Esophagus squamous epithelium (tissue), 5 donors: ENCODE measurements at regions not wholly inside any gene's neighbourhood (a gene's known extent, or its start where the extent isn't known, plus 50 kb on each side); places are given as distances from the start of the nearest gene placed in this dataset.

ENCODE experiments used
- DNase-seq: peaks from one replicate; lab custom pipeline; 2025; lab: John Stamatoyannopoulos, UW
- H3K27ac ChIP-seq, 4 donors: fragments of 200-600 bp; sonication (generic); one replicate each; pipeline ENCODE4 v1.5.1; 2016 to 2019; ENCODE audit warnings: mild to moderate bottlenecking in 1 of 4
- H3K27me3 ChIP-seq, 4 donors: fragments of 200-600 bp; sonication (generic); 1 replicate in 3 of 4; 2 replicates in 1 of 4; pipeline versions ENCODE4 v1.5.1 to v1.6.0; 2017 to 2021; ENCODE audit warnings: antibody characterized with exemption in 1 of 4
- H3K36me3 ChIP-seq, 3 donors: fragments of 200-600 bp; sonication (generic); one replicate each; pipeline ENCODE4 v1.5.1; 2016 to 2019
- H3K4me1 ChIP-seq, 3 donors: fragments of 200-600 bp; sonication (generic); one replicate each; pipeline ENCODE4 v1.5.1; 2017 to 2019
- H3K4me3 ChIP-seq, 4 donors: fragments of 200-600 bp; sonication (generic); 1 replicate in 3 of 4; 2 replicates in 1 of 4; pipeline ENCODE4 v1.5.1; 2016 to 2019; ENCODE audit warnings: mild to moderate bottlenecking in 2 of 4, moderate library complexity in 1 of 4
- H3K9me3 ChIP-seq, 3 donors: fragments of 200-600 bp; sonication (generic); one replicate each; pipeline ENCODE4 v1.5.1; 2016 to 2019
- CTCF ChIP-seq, 6 experiments: fragments of 450-650 bp in 4 of 6; fragments of 200-600 bp in 2 of 6; sonication (generic) in 2 of 6; IDR thresholded peaks; one replicate each; pipeline ENCODE4 v1.5.1; 2016 to 2019; ENCODE audit warnings: antibody characterized with exemption in 6 of 6, mild to moderate bottlenecking in 4 of 6, moderate library complexity in 4 of 6
- POLR2A ChIP-seq, 4 donors: fragments of 450-650 bp; IDR thresholded peaks; one replicate each; pipeline ENCODE4 v1.6.1; 2017; ENCODE audit warnings: antibody characterized with exemption in 4 of 4, mild to moderate bottlenecking in 4 of 4, moderate library complexity in 3 of 4
- WGBS, 2 donors: methylation state at CpG; one replicate each; pipeline ENCODE4 v1.1.5; 2018; 5-methylcytosine and 5-hydroxymethylcytosine counted together
- intact Hi-C: fragments of 100-400 bp; cut with DNase I; formaldehyde crosslinking; loops from one replicate; pipeline ENCODE4 v1.15.0; 2022
- donor health status: DM: yes; HTN: yes; CAD: no.

- H3K27ac ChIP-seq = no peak overlapping the region
- intact Hi-C loops = no loop called here
- peaks cover 0 to 33% (median 0%) of the 10 kb centered on the region in 4 donors for H3K27me3 ChIP-seq
- no peaks in the 10 kb centered on the region for H3K4me1 ChIP-seq
- H3K36me3 ChIP-seq = no peaks in the 10 kb centered on the region
- 21 to 33% methylated on average over 1 of the region's 1 CpG for WGBS, 2 donors
- no peak overlapping the region for H3K4me3 ChIP-seq
- DNase-seq = no peak
- no peaks in the 10 kb centered on the region for H3K9me3 ChIP-seq
- TF ChIP-seq POLR2A (IDR thresholded peaks at IDR 0.05) (no peak), CTCF (IDR thresholded peaks at IDR 0.05) (no peak)
Observed at GRCh38 chr22:27023591-27023990, 366.2 kb downstream of the MIAT start.

GRCh38 chr22:27024982-27025381, 367.6 kb downstream of the MIAT start:
- TF ChIP-seq CTCF (IDR thresholded peaks at IDR 0.05) (no peak), POLR2A (IDR thresholded peaks at IDR 0.05) (no peak)
- Histone ChIP-seq H3K4me3 (no peak overlapping the region), H3K27me3 (peaks cover 0 to 31% (median 0%) of the 10 kb centered on the region in 4 donors), H3K27ac (no peak overlapping the region), H3K36me3 (no peaks in the 10 kb centered on the region), H3K4me1 (no peaks in the 10 kb centered on the region), H3K9me3 (no peaks in the 10 kb centered on the region)
- intact Hi-C loops = no loop called here
- DNase-seq = no peak
- 15 to 27% methylated on average over 1 of the region's 1 CpG for WGBS, 2 donors

- WGBS, 2 donors = 62 to 65% methylated on average over 3 of the region's 3 CpGs
- H3K4me1 ChIP-seq = no peaks in the 10 kb centered on the region
- peaks cover 0 to 23% (median 0%) of the 10 kb centered on the region in 4 donors for H3K27me3 ChIP-seq
- no peak for DNase-seq
- no peak overlapping the region for H3K27ac ChIP-seq
- TF ChIP-seq POLR2A (IDR thresholded peaks at IDR 0.05) (no peak), CTCF (IDR thresholded peaks at IDR 0.05) (no peak)
- H3K4me3 ChIP-seq = no peak overlapping the region
- intact Hi-C loops = no loop called here
- H3K9me3 ChIP-seq = no peaks in the 10 kb centered on the region
- H3K36me3 ChIP-seq = no peaks in the 10 kb centered on the region
Observed at GRCh38 chr22:27028093-27028492, 370.7 kb downstream of the MIAT start.

GRCh38 chr22:27029584-27030130, 372.3 kb downstream of the MIAT start:
- H3K27ac ChIP-seq = no peak overlapping the region
- H3K4me3 ChIP-seq = no peak overlapping the region
- peaks cover 0 to 22% (median 0%) of the 10 kb centered on the region in 4 donors for H3K27me3 ChIP-seq
- WGBS, 2 donors = 57 to 83% methylated on average over 1 of the region's 1 CpG
- intact Hi-C loops = no loop called here
- H3K36me3 ChIP-seq = no peaks in the 10 kb centered on the region
- H3K9me3 ChIP-seq = no peaks in the 10 kb centered on the region
- no peak for DNase-seq
- no peaks in the 10 kb centered on the region for H3K4me1 ChIP-seq
- TF ChIP-seq CTCF (IDR thresholded peaks at IDR 0.05) (no peak), POLR2A (IDR thresholded peaks at IDR 0.05) (no peak)

- intact Hi-C loops = no loop called here
Observed at GRCh38 chr22:27032091-27032761, 374.8 kb downstream of the MIAT start.

More at GRCh38 chr22:27032091-27032761, 374.8 kb downstream of the MIAT start:
- DNase-seq = no peak
- TF ChIP-seq POLR2A (IDR thresholded peaks at IDR 0.05) = no peak
- TF ChIP-seq CTCF (IDR thresholded peaks at IDR 0.05) = no peak
- WGBS, 2 donors = 45 to 47% methylated on average over 2 to 15 of the region's 29 CpGs
- Histone ChIP-seq H3K27ac (no peak overlapping the region), H3K4me1 (no peaks in the 10 kb centered on the region), H3K4me3 (no peak overlapping the region), H3K36me3 (no peaks in the 10 kb centered on the region), H3K27me3 (peaks cover 0 to 22% (median 0%) of the 10 kb centered on the region in 4 donors), H3K9me3 (no peaks in the 10 kb centered on the region)
